Myocyte (in vitro differentiated cells): ENCODE measurements at regions not wholly inside any gene's neighbourhood (a gene's known extent, or its start where the extent isn't known, plus 50 kb on each side); places are given as distances from the start of the nearest gene placed in this dataset.

Experiments
- DNase-seq: peaks from one replicate; pipeline ENCODE4 v3.0.0-alpha.2; 2012; ENCODE audit warnings: low read depth

GRCh38 chr2:186068139-186068801, 329.7 kb downstream of the FSIP2 start:
- DNase-seq, result peak; percentile 73

DNA sequence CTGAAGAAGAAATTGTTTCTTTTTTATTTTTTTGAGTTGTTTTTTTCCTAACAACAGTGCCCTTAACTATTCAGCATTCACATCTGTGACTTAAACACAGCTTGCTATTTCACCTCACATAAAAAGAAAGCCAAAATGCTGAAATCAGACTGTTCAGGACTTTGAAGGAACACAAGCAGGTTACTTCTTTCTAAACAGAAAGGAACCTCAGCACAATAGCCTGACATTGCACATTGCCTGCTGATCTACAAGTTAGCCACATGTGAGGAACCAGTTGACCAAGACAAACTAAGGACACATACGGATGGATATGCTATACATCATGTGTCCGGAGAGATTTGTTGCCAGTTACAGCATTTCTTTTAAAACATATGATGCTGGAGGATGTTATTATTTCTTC, 331.1 kb downstream of the FSIP2 start:
- DNase-seq, result no peak

GRCh38 chr2:186085226-186085625, 346.6 kb downstream of the FSIP2 start:
- no peak for DNase-seq

DNA sequence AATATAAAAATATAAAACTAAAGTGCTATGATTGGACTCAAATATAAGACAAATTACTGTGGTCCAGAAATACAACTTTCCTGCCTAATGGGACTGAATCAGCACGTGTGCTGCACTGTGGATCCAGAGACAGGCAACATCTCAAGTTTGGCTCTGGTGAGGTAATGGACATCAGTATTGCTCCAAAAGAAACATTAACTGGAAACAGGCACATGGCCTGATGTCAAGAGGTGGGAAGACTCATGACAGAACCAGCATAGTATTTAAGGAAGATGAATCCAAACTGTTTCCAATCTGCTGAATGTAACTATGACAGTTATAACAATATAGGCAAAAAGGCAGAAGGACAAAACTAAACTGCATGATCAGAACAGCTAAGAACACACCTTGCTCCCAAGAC, 354.6 kb downstream of the FSIP2 start:
- no peak for DNase-seq

DNA sequence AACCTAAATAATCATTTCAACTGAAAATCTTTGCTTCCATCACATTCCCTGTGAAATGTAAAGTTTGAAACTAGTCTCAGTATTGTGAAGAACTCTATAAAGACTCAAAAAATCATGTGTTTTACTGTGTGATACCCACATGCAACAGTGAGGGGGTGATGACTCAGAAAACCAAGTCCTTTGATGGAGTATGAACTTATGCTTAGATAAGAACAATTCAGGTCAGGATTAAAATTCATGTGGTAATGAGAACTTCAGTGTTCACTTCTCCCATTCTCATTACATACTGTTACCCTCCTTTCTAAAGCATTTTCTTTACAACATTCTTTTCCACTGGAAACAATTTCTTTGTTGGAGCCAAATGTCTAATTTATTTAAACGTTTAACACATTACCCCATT, 360.2 kb downstream of the FSIP2 start:
- DNase-seq, result peak; percentile 3

GRCh38 chr2:186099826-186100225, 361.2 kb downstream of the FSIP2 start:
- DNase-seq, result peak; percentile 13

DNA sequence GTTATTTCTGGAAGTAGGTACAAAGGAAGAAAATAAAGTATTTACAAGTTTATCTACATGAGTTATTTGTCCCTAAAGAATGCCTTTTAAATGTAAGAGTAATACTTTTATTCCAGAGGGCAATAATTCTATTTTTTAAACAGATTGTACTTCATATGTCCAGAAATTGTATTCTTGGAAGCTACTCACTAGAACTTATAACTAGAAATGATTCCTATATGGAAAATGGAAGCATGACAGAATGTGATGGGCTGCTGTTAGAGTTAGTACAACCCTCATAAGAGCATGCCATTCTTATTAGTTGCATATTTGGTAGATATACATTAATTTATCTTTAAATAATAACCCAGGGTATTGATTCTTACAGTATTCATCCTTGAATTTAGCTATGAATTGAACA, 362.0 kb downstream of the FSIP2 start:
- no peak for DNase-seq

- no peak for DNase-seq
These were observed 363.0 kb downstream of the FSIP2 start for GRCh38 chr2:186101616-186102015.

GRCh38 chr2:186103276-186103675, 364.7 kb downstream of the FSIP2 start:
- no peak for DNase-seq

DNA sequence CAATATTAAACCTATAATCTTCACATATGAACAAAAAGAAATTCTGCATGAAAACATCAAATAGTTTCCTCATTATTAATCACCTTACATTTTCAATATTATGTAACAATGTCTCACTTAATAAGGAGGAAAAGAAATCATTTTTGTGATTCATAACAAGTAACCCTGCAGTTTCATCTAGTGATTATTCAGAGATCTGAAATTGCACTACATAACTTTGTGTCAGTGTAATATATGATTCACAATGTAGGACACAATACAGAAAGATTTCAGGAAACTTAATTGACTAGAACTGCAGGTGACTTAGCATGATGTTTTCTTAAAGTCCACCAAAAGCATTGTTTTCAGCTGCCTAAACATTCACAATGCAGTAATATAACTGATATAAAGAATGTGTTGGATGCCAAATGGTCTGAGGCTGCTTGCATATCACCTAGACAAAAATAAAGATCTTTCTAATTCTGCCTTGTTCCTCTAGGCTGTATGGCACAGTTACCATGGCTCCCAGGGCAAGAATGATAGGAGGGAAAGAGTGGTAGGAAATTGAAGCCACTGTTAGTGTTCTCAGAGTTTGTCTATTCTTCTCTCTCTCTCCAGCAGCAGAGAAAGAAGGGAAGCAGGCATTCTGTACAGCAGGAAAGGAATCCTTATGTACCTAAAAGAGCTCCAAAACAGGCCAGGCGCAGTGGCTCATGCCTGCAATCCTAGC, 366.6 kb downstream of the FSIP2 start:
- no peak for DNase-seq

DNA sequence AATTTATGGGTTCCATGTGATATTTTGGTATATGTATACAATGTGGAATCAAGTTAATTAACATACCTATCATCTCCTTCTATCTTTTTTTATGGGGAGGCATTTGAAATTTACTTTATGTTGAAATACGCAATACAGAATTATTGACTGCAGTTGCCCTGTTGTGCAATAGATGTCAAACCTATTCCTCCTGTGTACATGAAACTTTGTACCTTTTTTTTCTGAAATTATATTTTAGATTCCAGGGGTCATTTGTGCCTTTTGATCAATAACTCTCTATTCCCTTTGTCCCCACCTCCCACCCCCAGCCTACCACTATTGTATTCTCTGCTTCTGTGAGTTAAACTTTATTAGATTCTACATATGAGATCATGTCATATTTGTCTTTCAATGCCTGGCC, 369.9 kb downstream of the FSIP2 start:
- DNase-seq, result no peak

DNA sequence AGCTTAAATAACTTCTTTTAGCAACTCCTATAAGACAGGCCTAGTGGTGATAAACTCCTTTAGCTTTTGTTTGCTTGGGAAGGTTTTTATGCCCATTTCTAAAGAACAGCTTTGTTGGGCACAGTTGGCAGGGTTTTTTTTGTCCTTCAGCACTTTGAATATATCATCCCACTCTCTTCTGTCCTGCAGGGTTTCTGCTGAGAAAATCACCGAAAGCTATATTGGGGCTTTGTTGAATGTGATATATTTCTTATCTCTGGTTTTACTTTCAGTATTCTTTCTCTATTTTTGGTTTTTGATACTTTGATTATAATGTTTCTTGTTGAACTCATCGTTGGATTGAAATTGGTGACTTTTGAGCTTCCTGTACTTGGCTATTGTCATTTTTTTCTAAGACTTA, 372.8 kb upstream of the ZC3H15 start:
- no peak for DNase-seq

DNA sequence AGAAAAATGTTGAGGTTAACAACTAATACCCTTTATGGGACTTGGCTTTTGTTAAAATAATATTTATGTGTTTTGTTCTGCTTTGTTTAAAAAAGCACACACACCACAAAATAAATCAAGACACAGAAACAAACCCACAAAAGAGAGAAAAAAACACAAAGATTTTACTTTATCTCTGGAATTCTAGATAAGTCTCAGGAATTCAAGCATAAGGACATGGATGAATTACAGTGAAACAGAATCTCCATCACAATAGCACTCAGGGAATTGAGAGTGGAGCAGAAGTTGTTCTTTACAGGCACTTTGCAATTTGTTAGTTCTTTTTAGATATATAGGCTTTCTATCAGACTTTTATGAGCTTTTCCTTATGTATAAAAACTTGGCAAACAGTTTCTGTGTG, 360.9 kb upstream of the ZC3H15 start:
- no peak for DNase-seq

DNA sequence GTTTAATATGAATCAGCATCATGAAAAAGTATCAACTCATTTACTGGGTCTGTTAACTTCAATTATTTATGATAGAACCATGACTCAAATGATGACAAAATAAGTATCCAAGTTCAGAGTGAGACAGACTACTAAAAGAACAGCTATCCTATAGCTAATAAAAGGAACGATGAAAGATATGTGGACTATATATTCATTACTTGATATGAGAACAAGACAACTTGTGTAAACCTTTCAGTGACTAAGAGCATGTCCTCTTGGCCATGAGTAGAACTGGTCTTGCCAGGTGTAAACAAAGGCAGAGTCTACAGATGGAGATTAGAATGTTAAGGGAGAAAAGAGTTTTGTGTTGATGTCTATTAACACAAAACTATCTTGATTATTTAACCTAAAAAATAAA, 360.4 kb upstream of the ZC3H15 start:
- DNase-seq, result no peak

GRCh38 chr2:186126181-186126580, 359.9 kb upstream of the ZC3H15 start:
- DNase-seq, result no peak

DNA sequence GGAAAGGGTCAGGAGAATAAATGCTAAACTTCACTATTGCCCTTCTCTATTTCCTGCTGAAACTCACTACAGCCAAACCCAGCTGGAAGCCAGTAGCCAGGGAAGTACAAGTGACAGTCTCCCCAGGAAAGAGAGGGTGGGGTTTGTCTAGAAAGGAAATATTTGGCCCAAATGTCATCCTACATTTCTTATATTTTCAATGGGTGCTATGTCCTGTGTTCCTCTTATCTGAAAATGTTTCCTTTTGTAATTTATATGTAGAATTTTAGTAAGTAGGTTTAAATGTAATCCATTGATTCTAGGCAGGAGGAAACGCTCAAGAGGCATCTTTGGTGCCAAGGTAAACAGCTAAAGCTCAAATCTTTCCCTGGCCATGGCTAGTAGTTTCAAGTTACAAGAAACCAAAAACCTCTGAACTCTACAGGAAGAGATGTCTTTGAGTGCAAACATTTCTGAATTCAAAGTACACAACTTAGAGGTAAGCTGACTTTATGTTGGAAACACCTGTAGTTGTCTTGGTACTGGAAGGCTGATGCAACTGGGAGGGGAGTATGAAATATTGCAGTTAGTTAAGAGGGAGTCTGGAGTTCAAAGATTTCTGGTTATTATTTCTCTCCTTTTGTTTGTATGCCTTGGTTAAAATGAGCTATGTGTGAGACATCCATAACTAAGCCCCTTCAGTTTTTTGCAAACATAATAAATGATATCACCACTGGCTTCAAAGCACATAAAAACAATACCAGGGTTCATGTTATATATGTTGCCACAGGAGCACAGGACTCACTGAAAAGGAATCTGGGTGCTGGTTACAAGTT, 356.1 kb upstream of the ZC3H15 start:
- DNase-seq, result peak; percentile 14

- no peak for DNase-seq
These were observed 355.1 kb upstream of the ZC3H15 start for GRCh38 chr2:186130748-186131641.

DNA sequence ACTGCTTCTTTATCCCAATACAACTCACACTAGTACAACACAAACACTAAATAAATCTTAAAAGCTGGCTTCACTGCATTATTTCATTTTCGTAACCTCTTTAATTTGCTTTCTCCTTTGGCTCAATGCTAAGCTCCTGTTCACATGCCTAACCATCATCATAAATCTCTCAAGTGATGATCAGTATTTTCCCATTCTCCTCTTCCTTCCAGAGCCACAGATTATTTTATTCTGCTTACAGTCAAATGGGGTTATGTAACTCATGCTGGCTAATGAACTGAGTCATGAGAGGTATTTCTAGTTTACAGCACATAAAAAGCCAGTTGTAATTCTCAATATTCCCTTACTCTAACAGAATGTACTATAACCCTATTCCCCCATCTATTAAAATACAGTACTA, 350.4 kb upstream of the ZC3H15 start:
- DNase-seq, result peak; percentile 6

GRCh38 chr2:186136860-186137259, 349.2 kb upstream of the ZC3H15 start:
- DNase-seq, result no peak

DNA sequence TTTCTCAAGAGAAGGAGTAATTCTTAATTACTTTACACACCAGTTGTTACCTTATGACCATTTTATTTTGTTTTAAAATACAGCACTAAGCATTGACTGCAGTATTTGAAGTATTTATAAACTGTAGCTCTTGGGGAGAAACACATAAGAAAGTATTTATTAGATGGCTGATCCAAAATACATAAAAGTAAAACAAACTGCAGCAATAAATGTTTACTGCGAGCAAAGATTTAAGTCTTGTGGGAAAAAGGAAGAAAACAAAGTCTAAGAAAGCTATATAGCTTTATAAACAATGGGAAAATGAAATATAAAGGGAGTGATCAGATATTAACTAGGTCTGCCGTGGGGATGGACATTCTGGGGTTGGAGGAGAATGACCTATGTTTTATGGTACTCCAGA, 347.2 kb upstream of the ZC3H15 start:
- DNase-seq, result no peak

- DNase-seq, result no peak
These were observed 327.0 kb upstream of the ZC3H15 start for GRCh38 chr2:186159101-186159500.
